HEK293 (cell line): ENCODE measurements at regions not wholly inside any gene's neighbourhood (a gene's known extent, or its start where the extent isn't known, plus 50 kb on each side); places are given as distances from the start of the nearest gene placed in this dataset.
A peak's percentile ranks its signal among the peaks of the same experiment; 100 is the strongest.

Experiments
- CTCF ChIA-PET: fragments of 350-600 bp; formaldehyde crosslinking; extraction: SDS; loops from one replicate; lab custom pipeline; 2021; ENCODE audit warnings: antibody characterized with exemption; lab: Yijun Ruan, JAX
- POLR2A ChIA-PET: fragments of 300-600 bp; formaldehyde crosslinking; extraction: SDS; loops from one replicate; lab custom pipeline; 2020; ENCODE audit warnings: antibody characterized with exemption, inconsistent platforms; lab: Yijun Ruan, JAX
- H3K27ac ChIP-seq: fragments of 200-500 bp; sonication (Bioruptor generic); 2 replicates; pipeline ENCODE4 v1.5.1; 2014; ENCODE audit warnings: low read depth, low read length, control low read depth, inconsistent platforms; ENCODE audit errors: extremely low read depth
- H3K36me3 ChIP-seq, 2 experiments: fragments of 200-500 bp in 1 of 2; sonication (Bioruptor generic) in 1 of 2; 1 replicate in 1 of 2; 2 replicates in 1 of 2; pipeline ENCODE4 v1.5.1; 2014 to 2017; ENCODE audit warnings: inconsistent platforms in 2 of 2, low read length in 2 of 2; ENCODE audit not compliant: control insufficient read depth in 2 of 2, insufficient read depth in 1 of 2
- H3K4me1 ChIP-seq: fragments of 200-500 bp; sonication (Bioruptor generic); 2 replicates; pipeline ENCODE4 v1.5.1; 2014; ENCODE audit warnings: mild to moderate bottlenecking, low read length, inconsistent platforms; ENCODE audit not compliant: control insufficient read depth, insufficient read depth
- H3K4me3 ChIP-seq: 2 replicates; pipeline ENCODE4 v1.5.1; 2011; ENCODE audit warnings: low read depth, mild to moderate bottlenecking, control low read depth, low read length, moderate library complexity
- H3K9me3 ChIP-seq: fragments of 200-500 bp; sonication (Bioruptor generic); 2 replicates; pipeline ENCODE4 v1.5.1; 2014; ENCODE audit warnings: low read depth, low read length, inconsistent platforms; ENCODE audit not compliant: control insufficient read depth, insufficient read depth
- HOXD13 ChIP-seq: sonication (generic); formaldehyde crosslinking; IDR thresholded peaks from 2 replicates; pipeline ENCODE4 v1.8.0; 2022; ENCODE audit warnings: missing genetic modification reagents, borderline replicate concordance
- SCRT1 ChIP-seq: fragments of 450-650 bp; formaldehyde crosslinking; IDR thresholded peaks from 2 replicates; pipeline ENCODE4 v1.5.1; 2016; ENCODE audit warnings: missing biosample characterization, missing genetic modification characterization, borderline replicate concordance
- SETDB1 ChIP-seq: IDR thresholded peaks from one replicate; pipeline ENCODE4 v1.6.1; 2017; ENCODE audit warnings: mild to moderate bottlenecking, low read length, moderate library complexity, mixed read lengths; ENCODE audit not compliant: insufficient read length
- SP3 ChIP-seq: fragments of 450-650 bp; formaldehyde crosslinking; IDR thresholded peaks from 2 replicates; pipeline ENCODE4 v1.5.1; 2016; ENCODE audit warnings: missing biosample characterization, missing genetic modification characterization
- ZFHX2 ChIP-seq: fragments of 450-650 bp; formaldehyde crosslinking; conservative IDR thresholded peaks from 2 replicates; pipeline ENCODE4 v1.5.1; 2016; ENCODE audit warnings: missing biosample characterization, missing genetic modification characterization
- ZFP37 ChIP-seq: fragments of 450-650 bp; formaldehyde crosslinking; IDR thresholded peaks from 2 replicates; pipeline ENCODE4 v1.5.1; 2016; ENCODE audit warnings: missing biosample characterization, missing genetic modification characterization
- ZNF24 ChIP-seq: fragments of 450-650 bp; formaldehyde crosslinking; IDR thresholded peaks from 2 replicates; pipeline ENCODE4 v1.5.1; 2016; ENCODE audit warnings: missing biosample characterization, missing genetic modification characterization
- ZNF354C ChIP-seq: fragments of 450-650 bp; formaldehyde crosslinking; IDR thresholded peaks from 2 replicates; pipeline ENCODE4 v1.5.1; 2016; ENCODE audit warnings: missing biosample characterization, missing genetic modification characterization, low read depth, borderline replicate concordance
- ZNF514 ChIP-seq: fragments of 450-650 bp; formaldehyde crosslinking; IDR thresholded peaks from 2 replicates; pipeline ENCODE4 v1.5.1; 2016; ENCODE audit warnings: missing biosample characterization, missing genetic modification characterization
- ZNF596 ChIP-seq: fragments of 450-650 bp; IDR thresholded peaks from 2 replicates; pipeline ENCODE4 v1.5.0; 2018; ENCODE audit warnings: missing biosample characterization, mild to moderate bottlenecking, missing genetic modification characterization, moderate library complexity
- ZNF600 ChIP-seq: fragments of 450-650 bp; formaldehyde crosslinking; IDR thresholded peaks from 2 replicates; pipeline ENCODE4 v1.5.1; 2016; ENCODE audit warnings: missing biosample characterization, missing genetic modification characterization
- ZNF626 ChIP-seq: fragments of 450-650 bp; sonication (Bioruptor Pico); formaldehyde crosslinking; IDR thresholded peaks from 2 replicates; pipeline ENCODE4 v1.5.1; 2018; ENCODE audit warnings: missing biosample characterization, missing genetic modification characterization, inconsistent platforms
- ZNF629 ChIP-seq: fragments of 450-650 bp; formaldehyde crosslinking; IDR thresholded peaks from 2 replicates; pipeline ENCODE4 v1.5.1; 2017; ENCODE audit warnings: missing biosample characterization, missing genetic modification characterization
- ZNF76 ChIP-seq: fragments of 450-650 bp; formaldehyde crosslinking; IDR thresholded peaks from 2 replicates; pipeline ENCODE4; 2016; ENCODE audit warnings: low read depth, missing biosample characterization, missing genetic modification characterization, borderline replicate concordance
- ZXDB ChIP-seq: fragments of 450-650 bp; formaldehyde crosslinking; IDR thresholded peaks from 2 replicates; pipeline ENCODE4 v1.5.1; 2016; ENCODE audit warnings: missing biosample characterization, missing genetic modification characterization
- TF ChIP-seq, protein P1 (sequence below): fragments of 450-650 bp; formaldehyde crosslinking; IDR thresholded peaks from 2 replicates; pipeline ENCODE4 v1.5.1; 2016; ENCODE audit warnings: missing biosample characterization, missing genetic modification characterization
- TF ChIP-seq, protein P2 (sequence below): fragments of 450-650 bp; formaldehyde crosslinking; IDR thresholded peaks from 2 replicates; pipeline ENCODE4 v1.5.1; 2016; ENCODE audit warnings: missing biosample characterization, missing genetic modification characterization
- TF ChIP-seq, protein P3 (sequence below): fragments of 450-650 bp; formaldehyde crosslinking; IDR thresholded peaks from 2 replicates; pipeline ENCODE4 v1.5.1; 2016; ENCODE audit warnings: missing biosample characterization, missing genetic modification characterization
- TF ChIP-seq, protein P4 (sequence below): fragments of 450-650 bp; formaldehyde crosslinking; IDR thresholded peaks from 2 replicates; pipeline ENCODE4 v1.5.1; 2017; ENCODE audit warnings: missing biosample characterization, mild to moderate bottlenecking, missing genetic modification characterization, moderate library complexity
- TF ChIP-seq, protein P5 (sequence below): fragments of 450-650 bp; formaldehyde crosslinking; IDR thresholded peaks from 2 replicates; pipeline ENCODE4 v1.5.1; 2017; ENCODE audit warnings: missing biosample characterization, missing genetic modification characterization

DNA sequence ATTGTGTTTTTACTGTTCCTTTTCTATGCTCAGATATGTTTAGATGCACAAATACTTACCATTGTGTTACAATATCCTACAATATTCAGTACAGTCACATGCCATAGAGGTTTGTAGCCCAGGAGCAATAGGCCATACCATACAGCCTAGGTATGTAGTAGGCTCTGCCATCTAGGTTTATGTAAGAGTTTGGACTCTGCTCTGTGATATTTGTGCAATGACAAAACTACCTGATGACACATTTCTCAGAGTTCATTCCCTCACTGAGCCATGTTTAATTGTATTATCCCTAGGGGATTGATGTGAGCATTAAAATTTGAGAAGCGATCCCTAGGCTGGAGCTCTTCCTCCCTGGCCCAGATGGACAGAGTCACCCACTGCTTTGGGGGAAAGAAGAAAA is 270.0 kb upstream of the PROK2 start:
- no peak for TF ChIP-seq HOXD13 (CRISPR knock-in tag)
- TF ChIP-seq, protein P1, sequence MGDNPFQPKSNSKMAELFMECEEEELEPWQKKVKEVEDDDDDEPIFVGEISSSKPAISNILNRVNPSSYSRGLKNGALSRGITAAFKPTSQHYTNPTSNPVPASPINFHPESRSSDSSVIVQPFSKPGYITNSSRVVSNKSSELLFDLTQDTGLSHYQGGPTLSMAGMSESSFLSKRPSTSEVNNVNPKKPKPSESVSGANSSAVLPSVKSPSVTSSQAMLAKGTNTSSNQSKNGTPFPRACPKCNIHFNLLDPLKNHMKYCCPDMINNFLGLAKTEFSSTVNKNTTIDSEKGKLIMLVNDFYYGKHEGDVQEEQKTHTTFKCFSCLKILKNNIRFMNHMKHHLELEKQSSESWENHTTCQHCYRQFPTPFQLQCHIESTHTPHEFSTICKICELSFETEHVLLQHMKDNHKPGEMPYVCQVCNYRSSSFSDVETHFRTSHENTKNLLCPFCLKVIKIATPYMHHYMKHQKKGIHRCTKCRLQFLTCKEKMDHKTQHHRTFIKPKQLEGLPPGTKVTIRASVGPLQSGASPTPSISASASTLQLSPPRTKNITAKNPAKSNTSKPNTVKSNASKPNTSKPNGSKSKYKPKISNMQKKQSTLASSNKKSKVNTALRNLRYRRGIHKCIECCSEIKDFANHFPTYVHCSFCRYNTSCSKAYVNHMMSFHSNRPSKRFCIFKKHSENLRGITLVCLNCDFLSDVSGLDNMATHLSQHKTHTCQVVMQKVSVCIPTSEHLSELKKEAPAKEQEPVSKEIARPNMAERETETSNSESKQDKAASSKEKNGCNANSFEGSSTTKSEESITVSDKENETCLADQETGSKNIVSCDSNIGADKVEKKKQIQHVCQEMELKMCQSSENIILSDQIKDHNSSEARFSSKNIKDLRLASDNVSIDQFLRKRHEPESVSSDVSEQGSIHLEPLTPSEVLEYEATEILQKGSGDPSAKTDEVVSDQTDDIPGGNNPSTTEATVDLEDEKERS (tag by site-specific recombination), result no peak
- TF ChIP-seq, protein P2, sequence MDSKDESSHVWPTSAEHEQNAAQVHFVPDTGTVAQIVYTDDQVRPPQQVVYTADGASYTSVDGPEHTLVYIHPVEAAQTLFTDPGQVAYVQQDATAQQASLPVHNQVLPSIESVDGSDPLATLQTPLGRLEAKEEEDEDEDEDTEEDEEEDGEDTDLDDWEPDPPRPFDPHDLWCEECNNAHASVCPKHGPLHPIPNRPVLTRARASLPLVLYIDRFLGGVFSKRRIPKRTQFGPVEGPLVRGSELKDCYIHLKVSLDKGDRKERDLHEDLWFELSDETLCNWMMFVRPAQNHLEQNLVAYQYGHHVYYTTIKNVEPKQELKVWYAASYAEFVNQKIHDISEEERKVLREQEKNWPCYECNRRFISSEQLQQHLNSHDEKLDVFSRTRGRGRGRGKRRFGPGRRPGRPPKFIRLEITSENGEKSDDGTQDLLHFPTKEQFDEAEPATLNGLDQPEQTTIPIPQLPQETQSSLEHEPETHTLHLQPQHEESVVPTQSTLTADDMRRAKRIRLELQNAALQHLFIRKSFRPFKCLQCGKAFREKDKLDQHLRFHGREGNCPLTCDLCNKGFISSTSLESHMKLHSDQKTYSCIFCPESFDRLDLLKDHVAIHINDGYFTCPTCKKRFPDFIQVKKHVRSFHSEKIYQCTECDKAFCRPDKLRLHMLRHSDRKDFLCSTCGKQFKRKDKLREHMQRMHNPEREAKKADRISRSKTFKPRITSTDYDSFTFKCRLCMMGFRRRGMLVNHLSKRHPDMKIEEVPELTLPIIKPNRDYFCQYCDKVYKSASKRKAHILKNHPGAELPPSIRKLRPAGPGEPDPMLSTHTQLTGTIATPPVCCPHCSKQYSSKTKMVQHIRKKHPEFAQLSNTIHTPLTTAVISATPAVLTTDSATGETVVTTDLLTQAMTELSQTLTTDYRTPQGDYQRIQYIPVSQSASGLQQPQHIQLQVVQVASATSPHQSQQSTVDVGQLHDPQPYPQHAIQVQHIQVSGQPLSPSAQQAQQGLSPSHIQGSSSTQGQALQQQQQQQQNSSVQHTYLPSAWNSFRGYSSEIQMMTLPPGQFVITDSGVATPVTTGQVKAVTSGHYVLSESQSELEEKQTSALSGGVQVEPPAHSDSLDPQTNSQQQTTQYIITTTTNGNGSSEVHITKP, result peak; percentile 21; the same call in 1 of the 2 replicates
- TF ChIP-seq, protein P3, sequence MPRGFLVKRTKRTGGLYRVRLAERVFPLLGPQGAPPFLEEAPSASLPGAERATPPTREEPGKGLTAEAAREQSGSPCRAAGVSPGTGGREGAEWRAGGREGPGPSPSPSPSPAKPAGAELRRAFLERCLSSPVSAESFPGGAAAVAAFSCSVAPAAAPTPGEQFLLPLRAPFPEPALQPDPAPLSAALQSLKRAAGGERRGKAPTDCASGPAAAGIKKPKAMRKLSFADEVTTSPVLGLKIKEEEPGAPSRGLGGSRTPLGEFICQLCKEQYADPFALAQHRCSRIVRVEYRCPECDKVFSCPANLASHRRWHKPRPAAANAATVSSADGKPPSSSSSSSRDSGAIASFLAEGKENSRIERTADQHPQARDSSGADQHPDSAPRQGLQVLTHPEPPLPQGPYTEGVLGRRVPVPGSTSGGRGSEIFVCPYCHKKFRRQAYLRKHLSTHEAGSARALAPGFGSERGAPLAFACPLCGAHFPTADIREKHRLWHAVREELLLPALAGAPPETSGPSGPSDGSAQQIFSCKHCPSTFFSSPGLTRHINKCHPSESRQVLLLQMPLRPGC (tag by site-specific recombination), result 0 out of 2 replicates have a peak, but pooled peaks have one; percentile 25
- TF ChIP-seq ZNF600 (tag by site-specific recombination), result peak; percentile 50; the same call in 1 of the 2 replicates
- TF ChIP-seq, all 188 proteins: peak for 3
- Histone ChIP-seq H3K9me3 (no peaks in the 10 kb centered on the region), H3K4me3 (no peak overlapping the region), H3K36me3 (no peaks in the 10 kb centered on the region), H3K4me1 (no peaks in the 10 kb centered on the region), H3K27ac (no peak overlapping the region)
- CTCF ChIA-PET, result no interaction called here
- POLR2A ChIA-PET, result no interaction called here

DNA sequence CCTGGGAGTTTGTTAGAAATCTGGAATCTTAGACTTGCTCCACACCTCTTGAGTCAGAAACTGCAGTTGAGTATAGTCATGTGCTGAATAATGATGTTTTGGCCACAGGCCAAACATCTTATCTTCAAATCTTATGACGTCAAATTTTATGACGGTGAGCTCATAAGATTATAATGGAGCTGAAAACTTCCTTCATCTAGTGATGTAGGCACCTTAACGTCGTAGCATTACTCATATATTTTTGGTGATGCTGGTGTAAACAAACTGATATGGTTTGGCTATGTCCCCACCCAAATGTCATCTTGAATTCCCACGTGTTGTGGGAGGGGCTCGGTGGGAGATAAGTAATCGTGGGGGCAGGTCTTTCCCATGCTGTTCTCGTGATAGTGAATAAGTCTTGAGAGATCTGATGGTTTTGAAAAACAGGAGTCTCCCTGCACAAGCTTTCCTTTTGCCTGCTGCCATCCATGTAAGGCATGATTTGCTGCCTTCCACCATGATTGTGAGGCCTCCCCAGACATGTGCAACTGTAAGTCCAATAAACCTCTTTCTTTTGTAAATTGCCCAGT is 268.0 kb upstream of the PROK2 start:
- ChIA-PET POLR2A (no interaction called here), CTCF (interaction anchor here (0.7 kb wide), 1 partner anchor 34 kb away, joined by 3 read pairs; no protein-coding TSS in a partner anchor)
- Histone ChIP-seq H3K9me3 (no peaks in the 10 kb centered on the region), H3K36me3 (no peaks in the 10 kb centered on the region), H3K4me3 (no peak overlapping the region), H3K27ac (no peak overlapping the region), H3K4me1 (no peaks in the 10 kb centered on the region)
- TF ChIP-seq SCRT1 (tag by site-specific recombination), result no peak
- TF ChIP-seq ZFHX2 (tag by site-specific recombination), result no peak; the same call in 1 of the 2 replicates
- TF ChIP-seq, protein P4, sequence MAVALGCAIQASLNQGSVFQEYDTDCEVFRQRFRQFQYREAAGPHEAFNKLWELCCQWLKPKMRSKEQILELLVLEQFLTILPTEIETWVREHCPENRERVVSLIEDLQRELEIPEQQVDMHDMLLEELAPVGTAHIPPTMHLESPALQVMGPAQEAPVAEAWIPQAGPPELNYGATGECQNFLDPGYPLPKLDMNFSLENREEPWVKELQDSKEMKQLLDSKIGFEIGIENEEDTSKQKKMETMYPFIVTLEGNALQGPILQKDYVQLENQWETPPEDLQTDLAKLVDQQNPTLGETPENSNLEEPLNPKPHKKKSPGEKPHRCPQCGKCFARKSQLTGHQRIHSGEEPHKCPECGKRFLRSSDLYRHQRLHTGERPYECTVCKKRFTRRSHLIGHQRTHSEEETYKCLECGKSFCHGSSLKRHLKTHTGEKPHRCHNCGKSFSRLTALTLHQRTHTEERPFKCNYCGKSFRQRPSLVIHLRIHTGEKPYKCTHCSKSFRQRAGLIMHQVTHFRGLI (tag by site-specific recombination), result no peak
- TF ChIP-seq SP3 (tag by site-specific recombination), result peak; percentile 79
- TF ChIP-seq ZNF626, result no peak
- TF ChIP-seq HOXD13 (CRISPR knock-in tag), result no peak
- no peak for TF ChIP-seq ZNF596 (tag by site-specific recombination)
- TF ChIP-seq, protein P5, sequence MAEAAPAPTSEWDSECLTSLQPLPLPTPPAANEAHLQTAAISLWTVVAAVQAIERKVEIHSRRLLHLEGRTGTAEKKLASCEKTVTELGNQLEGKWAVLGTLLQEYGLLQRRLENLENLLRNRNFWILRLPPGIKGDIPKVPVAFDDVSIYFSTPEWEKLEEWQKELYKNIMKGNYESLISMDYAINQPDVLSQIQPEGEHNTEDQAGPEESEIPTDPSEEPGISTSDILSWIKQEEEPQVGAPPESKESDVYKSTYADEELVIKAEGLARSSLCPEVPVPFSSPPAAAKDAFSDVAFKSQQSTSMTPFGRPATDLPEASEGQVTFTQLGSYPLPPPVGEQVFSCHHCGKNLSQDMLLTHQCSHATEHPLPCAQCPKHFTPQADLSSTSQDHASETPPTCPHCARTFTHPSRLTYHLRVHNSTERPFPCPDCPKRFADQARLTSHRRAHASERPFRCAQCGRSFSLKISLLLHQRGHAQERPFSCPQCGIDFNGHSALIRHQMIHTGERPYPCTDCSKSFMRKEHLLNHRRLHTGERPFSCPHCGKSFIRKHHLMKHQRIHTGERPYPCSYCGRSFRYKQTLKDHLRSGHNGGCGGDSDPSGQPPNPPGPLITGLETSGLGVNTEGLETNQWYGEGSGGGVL (tag by site-specific recombination), result peak; percentile 48
- no peak for TF ChIP-seq ZFP37 (tag by site-specific recombination)
- TF ChIP-seq ZNF24 (tag by site-specific recombination), result 0 out of 2 replicates have a peak, but pooled peaks have one; percentile 44
- no peak for TF ChIP-seq ZNF76 (tag by site-specific recombination)
- TF ChIP-seq ZNF354C (tag by site-specific recombination), result no peak
- TF ChIP-seq ZNF514 (tag by site-specific recombination), result no peak
- peak; percentile 79 for TF ChIP-seq SETDB1
- TF ChIP-seq ZNF629 (tag by site-specific recombination), result peak; percentile 95
- TF ChIP-seq ZXDB, result no peak
